Liver (tissue), 3 donors: ENCODE measurements at regions not wholly inside any gene's neighbourhood (a gene's known extent, or its start where the extent isn't known, plus 50 kb on each side); places are given as distances from the start of the nearest gene placed in this dataset.

Source experiments
- CTCF ChIP-seq: fragments of 150-350 bp; IDR thresholded peaks from 2 replicates; pipeline ENCODE4 v1.5.1; 2017; ENCODE audit warnings: improper control_type of control experiment, low read depth, low read length; ENCODE audit not compliant: missing input control
- HNF4G ChIP-seq: IDR thresholded peaks from 2 replicates; pipeline ENCODE4 v1.6.1; 2016; ENCODE audit warnings: antibody characterized with exemption
- JUND ChIP-seq, 2 donors: IDR thresholded peaks; 2 replicates each; pipeline ENCODE4 v1.6.1; 2016; ENCODE audit warnings: antibody characterized with exemption in 2 of 2
- RAD21 ChIP-seq, 2 donors: IDR thresholded peaks; 2 replicates each; pipeline ENCODE4 v1.6.1; 2016; ENCODE audit warnings: antibody characterized with exemption in 2 of 2, mild to moderate bottlenecking in 2 of 2
- RXRA ChIP-seq, 2 donors: IDR thresholded peaks; 2 replicates each; pipeline ENCODE4 v1.6.1; 2017 to 2018; ENCODE audit warnings: antibody characterized with exemption in 2 of 2, mild to moderate bottlenecking in 1 of 2
- TAF1 ChIP-seq: conservative IDR thresholded peaks from 2 replicates; pipeline ENCODE4 v1.6.1; 2016; ENCODE audit warnings: antibody characterized with exemption, mild to moderate bottlenecking
- YY1 ChIP-seq: IDR thresholded peaks from 2 replicates; pipeline ENCODE4 v1.6.1; 2016; ENCODE audit warnings: antibody characterized with exemption, mild to moderate bottlenecking
- donor health status: healthy.
- donor health status: healthy.

GRCh38 chr3:94301366-94301765 is 238.5 kb downstream of the NSUN3 start:
- TF ChIP-seq CTCF = no peak
- no peak for TF ChIP-seq TAF1
- TF ChIP-seq YY1 = no peak
- no peak for TF ChIP-seq JUND (IDR thresholded peaks at IDR 0.05)
- TF ChIP-seq RXRA (IDR thresholded peaks at IDR 0.05) = no peak
- TF ChIP-seq HNF4G = no peak
- no peak for TF ChIP-seq RAD21 (IDR thresholded peaks at IDR 0.05)
